ENCODE measurements at regions not wholly inside any gene's neighbourhood (a gene's known extent, or its start where the extent isn't known, plus 50 kb on each side); places are given as distances from the start of the nearest gene placed in this dataset.

DNA sequence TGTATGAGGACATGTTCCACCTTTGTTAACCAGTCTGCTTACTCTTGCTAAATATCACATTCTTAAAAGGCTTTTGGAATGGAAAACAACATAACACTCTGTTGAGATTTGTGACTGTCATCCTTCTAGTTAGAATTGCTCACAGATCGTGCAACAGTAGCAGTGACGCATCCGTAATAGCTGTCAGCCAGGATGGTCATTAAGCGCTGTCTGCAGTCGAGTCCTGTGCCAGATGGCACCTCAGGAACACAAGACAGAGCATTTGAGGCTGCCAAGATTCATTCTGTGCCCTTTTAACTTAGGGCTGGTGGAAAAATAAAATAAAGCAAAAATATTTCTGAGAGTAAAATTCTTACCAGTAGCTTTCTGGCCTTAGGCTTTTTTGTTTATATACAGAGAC lies 348.6 kb downstream of the ANKRD7 start:
- TF ChIP-seq, protein P1, sequence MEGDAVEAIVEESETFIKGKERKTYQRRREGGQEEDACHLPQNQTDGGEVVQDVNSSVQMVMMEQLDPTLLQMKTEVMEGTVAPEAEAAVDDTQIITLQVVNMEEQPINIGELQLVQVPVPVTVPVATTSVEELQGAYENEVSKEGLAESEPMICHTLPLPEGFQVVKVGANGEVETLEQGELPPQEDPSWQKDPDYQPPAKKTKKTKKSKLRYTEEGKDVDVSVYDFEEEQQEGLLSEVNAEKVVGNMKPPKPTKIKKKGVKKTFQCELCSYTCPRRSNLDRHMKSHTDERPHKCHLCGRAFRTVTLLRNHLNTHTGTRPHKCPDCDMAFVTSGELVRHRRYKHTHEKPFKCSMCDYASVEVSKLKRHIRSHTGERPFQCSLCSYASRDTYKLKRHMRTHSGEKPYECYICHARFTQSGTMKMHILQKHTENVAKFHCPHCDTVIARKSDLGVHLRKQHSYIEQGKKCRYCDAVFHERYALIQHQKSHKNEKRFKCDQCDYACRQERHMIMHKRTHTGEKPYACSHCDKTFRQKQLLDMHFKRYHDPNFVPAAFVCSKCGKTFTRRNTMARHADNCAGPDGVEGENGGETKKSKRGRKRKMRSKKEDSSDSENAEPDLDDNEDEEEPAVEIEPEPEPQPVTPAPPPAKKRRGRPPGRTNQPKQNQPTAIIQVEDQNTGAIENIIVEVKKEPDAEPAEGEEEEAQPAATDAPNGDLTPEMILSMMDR (IDR thresholded peaks at IDR 0.05): no peak
- no peak for TF ChIP-seq POLR2A (IDR thresholded peaks at IDR 0.05)
- peak in 1 of 2 donors; percentile 43 for TF ChIP-seq EP300 (IDR thresholded peaks at IDR 0.05)

Measured in tibial nerve (tissue), 4 donors.